ENCODE measurements at regions not wholly inside any gene's neighbourhood (a gene's known extent, or its start where the extent isn't known, plus 50 kb on each side); places are given as distances from the start of the nearest gene placed in this dataset.

DNA sequence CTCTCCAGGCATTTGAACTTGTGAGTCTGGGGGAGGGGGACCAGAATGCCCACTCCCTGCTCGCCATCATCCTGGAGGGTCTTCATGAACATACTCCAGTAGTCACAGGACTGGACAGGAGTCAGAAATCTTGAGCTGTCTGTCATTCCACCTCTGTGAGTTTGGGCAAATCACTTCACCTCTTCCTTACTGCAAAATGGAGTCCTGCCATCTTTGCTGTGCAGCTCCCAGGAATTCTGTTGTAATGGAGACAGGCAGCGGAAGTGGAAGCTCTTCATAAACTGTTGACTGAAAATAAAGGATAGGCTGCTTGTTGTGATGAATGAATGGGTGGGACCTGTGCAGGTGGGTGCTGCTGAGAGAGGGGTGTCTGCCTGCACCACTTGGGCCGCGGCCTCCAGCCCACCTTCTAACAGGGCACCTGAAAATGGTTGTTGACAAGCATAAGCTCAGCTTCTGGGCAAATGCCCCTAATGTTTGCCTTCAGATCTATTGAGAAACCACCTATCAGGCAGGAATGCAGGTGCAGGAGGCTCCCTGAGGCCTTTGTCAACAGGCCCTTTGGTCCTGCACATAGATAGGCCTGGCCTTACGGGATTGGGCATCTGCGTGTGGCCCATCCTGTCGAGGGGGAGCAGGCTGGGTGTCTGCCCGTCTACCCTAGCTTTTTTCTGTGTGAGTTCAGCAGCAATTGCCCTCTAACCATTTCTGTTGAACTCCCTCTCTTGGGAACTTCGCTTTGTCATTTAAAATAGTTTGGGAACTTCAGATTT lies 321.0 kb downstream of the RPS6KC1 start:
- TF ChIP-seq, protein P1, sequence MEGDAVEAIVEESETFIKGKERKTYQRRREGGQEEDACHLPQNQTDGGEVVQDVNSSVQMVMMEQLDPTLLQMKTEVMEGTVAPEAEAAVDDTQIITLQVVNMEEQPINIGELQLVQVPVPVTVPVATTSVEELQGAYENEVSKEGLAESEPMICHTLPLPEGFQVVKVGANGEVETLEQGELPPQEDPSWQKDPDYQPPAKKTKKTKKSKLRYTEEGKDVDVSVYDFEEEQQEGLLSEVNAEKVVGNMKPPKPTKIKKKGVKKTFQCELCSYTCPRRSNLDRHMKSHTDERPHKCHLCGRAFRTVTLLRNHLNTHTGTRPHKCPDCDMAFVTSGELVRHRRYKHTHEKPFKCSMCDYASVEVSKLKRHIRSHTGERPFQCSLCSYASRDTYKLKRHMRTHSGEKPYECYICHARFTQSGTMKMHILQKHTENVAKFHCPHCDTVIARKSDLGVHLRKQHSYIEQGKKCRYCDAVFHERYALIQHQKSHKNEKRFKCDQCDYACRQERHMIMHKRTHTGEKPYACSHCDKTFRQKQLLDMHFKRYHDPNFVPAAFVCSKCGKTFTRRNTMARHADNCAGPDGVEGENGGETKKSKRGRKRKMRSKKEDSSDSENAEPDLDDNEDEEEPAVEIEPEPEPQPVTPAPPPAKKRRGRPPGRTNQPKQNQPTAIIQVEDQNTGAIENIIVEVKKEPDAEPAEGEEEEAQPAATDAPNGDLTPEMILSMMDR (IDR thresholded peaks at IDR 0.05 in 4 of 5, conservative IDR thresholded peaks at IDR 0.05 in 1 of 5), result no peak
- TF ChIP-seq POLR2A (IDR thresholded peaks at IDR 0.05), result no peak
